ENCODE measurements at regions not wholly inside any gene's neighbourhood (a gene's known extent, or its start where the extent isn't known, plus 50 kb on each side); places are given as distances from the start of the nearest gene placed in this dataset.

DNA sequence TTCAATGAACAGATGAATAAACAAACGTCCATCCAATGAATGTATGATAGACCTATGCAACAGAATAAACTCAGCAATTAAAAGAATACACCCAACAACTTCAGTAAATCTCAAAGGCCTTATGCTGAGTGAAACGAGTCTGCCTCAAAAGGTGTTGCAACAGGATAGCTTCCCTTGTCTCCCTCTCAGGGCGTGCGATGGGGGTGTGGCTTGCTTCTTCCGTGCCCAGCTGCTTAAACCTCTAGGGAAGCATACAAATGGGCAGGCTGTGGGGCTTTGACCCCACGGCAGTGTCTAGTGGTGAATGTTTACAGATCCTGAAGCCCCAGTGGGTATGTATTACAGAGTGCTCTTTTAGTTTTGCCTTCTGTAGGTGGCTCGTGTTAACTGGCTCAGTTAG, 87.0 kb upstream of the CCL21 start:
- peaks cover 0 to 3% (median 0%) of the 10 kb centered on the region in 4 donors for H3K27me3 ChIP-seq (ENCODE audit: control insufficient read depth in 4 of 4, insufficient read depth in 4 of 4, low read length in 3 of 4)
- TF ChIP-seq SP1 (IDR thresholded peaks at IDR 0.05) (no peak), YY1 (IDR thresholded peaks at IDR 0.05) (no peak), RXRA (IDR thresholded peaks at IDR 0.05) (no peak), HNF4A (conservative IDR thresholded peaks at IDR 0.05) (no peak), JUND (IDR thresholded peaks at IDR 0.05) (no peak), NR2F2 (IDR thresholded peaks at IDR 0.05) (no peak), GABPA (IDR thresholded peaks at IDR 0.05 in 1 of 2, conservative IDR thresholded peaks at IDR 0.05 in 1 of 2) (no peak), FOXA2 (IDR thresholded peaks at IDR 0.05) (no peak), TAF1 (conservative IDR thresholded peaks at IDR 0.05) (no peak), EGR1 (IDR thresholded peaks at IDR 0.05; ENCODE audit: low read depth in 2 of 2) (no peak), HNF4G (IDR thresholded peaks at IDR 0.05) (no peak), FOXA1 (IDR thresholded peaks at IDR 0.05) (no peak), RAD21 (IDR thresholded peaks at IDR 0.05) (no peak)
- TF ChIP-seq, protein P1, sequence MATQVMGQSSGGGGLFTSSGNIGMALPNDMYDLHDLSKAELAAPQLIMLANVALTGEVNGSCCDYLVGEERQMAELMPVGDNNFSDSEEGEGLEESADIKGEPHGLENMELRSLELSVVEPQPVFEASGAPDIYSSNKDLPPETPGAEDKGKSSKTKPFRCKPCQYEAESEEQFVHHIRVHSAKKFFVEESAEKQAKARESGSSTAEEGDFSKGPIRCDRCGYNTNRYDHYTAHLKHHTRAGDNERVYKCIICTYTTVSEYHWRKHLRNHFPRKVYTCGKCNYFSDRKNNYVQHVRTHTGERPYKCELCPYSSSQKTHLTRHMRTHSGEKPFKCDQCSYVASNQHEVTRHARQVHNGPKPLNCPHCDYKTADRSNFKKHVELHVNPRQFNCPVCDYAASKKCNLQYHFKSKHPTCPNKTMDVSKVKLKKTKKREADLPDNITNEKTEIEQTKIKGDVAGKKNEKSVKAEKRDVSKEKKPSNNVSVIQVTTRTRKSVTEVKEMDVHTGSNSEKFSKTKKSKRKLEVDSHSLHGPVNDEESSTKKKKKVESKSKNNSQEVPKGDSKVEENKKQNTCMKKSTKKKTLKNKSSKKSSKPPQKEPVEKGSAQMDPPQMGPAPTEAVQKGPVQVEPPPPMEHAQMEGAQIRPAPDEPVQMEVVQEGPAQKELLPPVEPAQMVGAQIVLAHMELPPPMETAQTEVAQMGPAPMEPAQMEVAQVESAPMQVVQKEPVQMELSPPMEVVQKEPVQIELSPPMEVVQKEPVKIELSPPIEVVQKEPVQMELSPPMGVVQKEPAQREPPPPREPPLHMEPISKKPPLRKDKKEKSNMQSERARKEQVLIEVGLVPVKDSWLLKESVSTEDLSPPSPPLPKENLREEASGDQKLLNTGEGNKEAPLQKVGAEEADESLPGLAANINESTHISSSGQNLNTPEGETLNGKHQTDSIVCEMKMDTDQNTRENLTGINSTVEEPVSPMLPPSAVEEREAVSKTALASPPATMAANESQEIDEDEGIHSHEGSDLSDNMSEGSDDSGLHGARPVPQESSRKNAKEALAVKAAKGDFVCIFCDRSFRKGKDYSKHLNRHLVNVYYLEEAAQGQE (IDR thresholded peaks at IDR 0.05) = no peak
- TF ChIP-seq, protein P2, sequence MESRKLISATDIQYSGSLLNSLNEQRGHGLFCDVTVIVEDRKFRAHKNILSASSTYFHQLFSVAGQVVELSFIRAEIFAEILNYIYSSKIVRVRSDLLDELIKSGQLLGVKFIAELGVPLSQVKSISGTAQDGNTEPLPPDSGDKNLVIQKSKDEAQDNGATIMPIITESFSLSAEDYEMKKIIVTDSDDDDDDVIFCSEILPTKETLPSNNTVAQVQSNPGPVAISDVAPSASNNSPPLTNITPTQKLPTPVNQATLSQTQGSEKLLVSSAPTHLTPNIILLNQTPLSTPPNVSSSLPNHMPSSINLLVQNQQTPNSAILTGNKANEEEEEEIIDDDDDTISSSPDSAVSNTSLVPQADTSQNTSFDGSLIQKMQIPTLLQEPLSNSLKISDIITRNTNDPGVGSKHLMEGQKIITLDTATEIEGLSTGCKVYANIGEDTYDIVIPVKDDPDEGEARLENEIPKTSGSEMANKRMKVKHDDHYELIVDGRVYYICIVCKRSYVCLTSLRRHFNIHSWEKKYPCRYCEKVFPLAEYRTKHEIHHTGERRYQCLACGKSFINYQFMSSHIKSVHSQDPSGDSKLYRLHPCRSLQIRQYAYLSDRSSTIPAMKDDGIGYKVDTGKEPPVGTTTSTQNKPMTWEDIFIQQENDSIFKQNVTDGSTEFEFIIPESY (IDR thresholded peaks at IDR 0.05) = no peak
- TF ChIP-seq, protein P3, sequence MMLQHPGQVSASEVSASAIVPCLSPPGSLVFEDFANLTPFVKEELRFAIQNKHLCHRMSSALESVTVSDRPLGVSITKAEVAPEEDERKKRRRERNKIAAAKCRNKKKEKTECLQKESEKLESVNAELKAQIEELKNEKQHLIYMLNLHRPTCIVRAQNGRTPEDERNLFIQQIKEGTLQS (IDR thresholded peaks at IDR 0.05) = no peak
- TF ChIP-seq, protein P4, sequence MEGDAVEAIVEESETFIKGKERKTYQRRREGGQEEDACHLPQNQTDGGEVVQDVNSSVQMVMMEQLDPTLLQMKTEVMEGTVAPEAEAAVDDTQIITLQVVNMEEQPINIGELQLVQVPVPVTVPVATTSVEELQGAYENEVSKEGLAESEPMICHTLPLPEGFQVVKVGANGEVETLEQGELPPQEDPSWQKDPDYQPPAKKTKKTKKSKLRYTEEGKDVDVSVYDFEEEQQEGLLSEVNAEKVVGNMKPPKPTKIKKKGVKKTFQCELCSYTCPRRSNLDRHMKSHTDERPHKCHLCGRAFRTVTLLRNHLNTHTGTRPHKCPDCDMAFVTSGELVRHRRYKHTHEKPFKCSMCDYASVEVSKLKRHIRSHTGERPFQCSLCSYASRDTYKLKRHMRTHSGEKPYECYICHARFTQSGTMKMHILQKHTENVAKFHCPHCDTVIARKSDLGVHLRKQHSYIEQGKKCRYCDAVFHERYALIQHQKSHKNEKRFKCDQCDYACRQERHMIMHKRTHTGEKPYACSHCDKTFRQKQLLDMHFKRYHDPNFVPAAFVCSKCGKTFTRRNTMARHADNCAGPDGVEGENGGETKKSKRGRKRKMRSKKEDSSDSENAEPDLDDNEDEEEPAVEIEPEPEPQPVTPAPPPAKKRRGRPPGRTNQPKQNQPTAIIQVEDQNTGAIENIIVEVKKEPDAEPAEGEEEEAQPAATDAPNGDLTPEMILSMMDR (IDR thresholded peaks at IDR 0.05; ENCODE audit: low read depth, low read length, missing input control) = no peak
- TF ChIP-seq, protein P5, sequence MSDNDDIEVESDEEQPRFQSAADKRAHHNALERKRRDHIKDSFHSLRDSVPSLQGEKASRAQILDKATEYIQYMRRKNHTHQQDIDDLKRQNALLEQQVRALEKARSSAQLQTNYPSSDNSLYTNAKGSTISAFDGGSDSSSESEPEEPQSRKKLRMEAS (IDR thresholded peaks at IDR 0.05) = no peak
- H3K4me1 ChIP-seq (ENCODE audit: control insufficient read depth in 4 of 4, insufficient read depth in 4 of 4, low read length in 3 of 4) = no peaks in the 10 kb centered on the region
- no peaks in the 10 kb centered on the region for H3K9me3 ChIP-seq (ENCODE audit: control insufficient read depth in 4 of 4, low read length in 3 of 4)
- H3K4me3 ChIP-seq (ENCODE audit: low read depth in 1 of 3, low read length in 3 of 3) = no peak overlapping the region
- no peak overlapping the region for H3K9ac ChIP-seq (ENCODE audit: low read depth in 1 of 2, low read length in 2 of 2)
- no peak overlapping the region for H3K27ac ChIP-seq (ENCODE audit: low read depth in 1 of 2, low read length in 2 of 2)
- no peaks in the 10 kb centered on the region for H3K36me3 ChIP-seq (ENCODE audit: control insufficient read depth in 4 of 4, insufficient read depth in 3 of 4, low read depth in 1 of 4, low read length in 3 of 4)
- WGBS = 21% methylated on average over 7 of the region's 7 CpGs
- no peak for DNase-seq (ENCODE audit: low spot score)

Data from liver (tissue), 8 donors.